SJSA1 (cell line): ENCODE measurements at regions not wholly inside any gene's neighbourhood (a gene's known extent, or its start where the extent isn't known, plus 50 kb on each side); places are given as distances from the start of the nearest gene placed in this dataset.

Source experiments
- DNase-seq, 2 experiments: peaks; one replicate each; pipeline ENCODE4 v3.0.0-alpha.2; 2015 to 2020; ENCODE audit warnings: low spot score in 2 of 2, low read depth in 1 of 2
- H3K27ac ChIP-seq: fragments of 250-450 bp; sonication (Bioruptor Pico); 2 replicates; pipeline ENCODE4 v1.5.1; 2020; ENCODE audit warnings: mild to moderate bottlenecking, moderate library complexity
- H3K27me3 ChIP-seq: fragments of 250-450 bp; sonication (Bioruptor Pico); replicated peaks from 2 replicates; pipeline ENCODE4 v1.5.1; 2020; ENCODE audit warnings: mild to moderate bottlenecking, moderate library complexity
- H3K36me3 ChIP-seq: fragments of 250-450 bp; sonication (Bioruptor Pico); 2 replicates; pipeline ENCODE4 v1.5.1; 2020; ENCODE audit warnings: mild to moderate bottlenecking
- H3K4me1 ChIP-seq: fragments of 250-450 bp; sonication (Bioruptor Pico); replicated peaks from 2 replicates; pipeline ENCODE4 v1.6.1; 2021; ENCODE audit warnings: mild to moderate bottlenecking
- H3K4me3 ChIP-seq: fragments of 250-450 bp; sonication (Bioruptor Pico); 2 replicates; pipeline ENCODE4 v1.5.1; 2020; ENCODE audit warnings: mild to moderate bottlenecking
- H3K9me3 ChIP-seq: fragments of 250-450 bp; sonication (Bioruptor Pico); replicated peaks from 2 replicates; pipeline ENCODE4 v1.5.1; 2020; ENCODE audit warnings: mild to moderate bottlenecking

DNA sequence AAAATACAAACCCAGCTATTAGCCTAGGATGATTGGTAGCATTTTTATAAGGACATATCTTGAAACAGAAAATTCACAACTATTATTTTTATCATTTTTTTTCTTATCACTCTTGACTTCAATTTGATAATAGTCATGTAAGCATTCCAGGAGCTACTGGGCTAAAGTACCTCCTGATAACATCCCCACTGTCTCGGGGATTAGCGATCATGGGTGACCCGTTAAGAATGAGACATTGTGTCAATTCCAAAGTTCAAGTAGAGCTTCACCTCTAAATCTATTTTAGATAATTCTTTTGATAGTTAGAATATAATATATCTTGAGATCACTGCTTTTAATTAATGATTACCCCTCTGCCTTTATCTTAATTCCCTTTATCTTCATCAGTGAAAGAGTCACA is 1204.5 kb upstream of the CHAC2 start:
- no peak for DNase-seq
- Histone ChIP-seq H3K27me3 (no peaks in the 10 kb centered on the region), H3K36me3 (no peaks in the 10 kb centered on the region), H3K9me3 (no peaks in the 10 kb centered on the region), H3K27ac (no peak overlapping the region), H3K4me3 (no peak overlapping the region), H3K4me1 (no peaks in the 10 kb centered on the region)

GRCh38 chr2:52558265-52558664 is 1209.3 kb upstream of the CHAC2 start:
- Histone ChIP-seq H3K4me1 (no peaks in the 10 kb centered on the region), H3K4me3 (no peak overlapping the region), H3K36me3 (no peaks in the 10 kb centered on the region), H3K9me3 (no peaks in the 10 kb centered on the region), H3K27me3 (no peaks in the 10 kb centered on the region), H3K27ac (no peak overlapping the region)
- no peak for DNase-seq

DNA sequence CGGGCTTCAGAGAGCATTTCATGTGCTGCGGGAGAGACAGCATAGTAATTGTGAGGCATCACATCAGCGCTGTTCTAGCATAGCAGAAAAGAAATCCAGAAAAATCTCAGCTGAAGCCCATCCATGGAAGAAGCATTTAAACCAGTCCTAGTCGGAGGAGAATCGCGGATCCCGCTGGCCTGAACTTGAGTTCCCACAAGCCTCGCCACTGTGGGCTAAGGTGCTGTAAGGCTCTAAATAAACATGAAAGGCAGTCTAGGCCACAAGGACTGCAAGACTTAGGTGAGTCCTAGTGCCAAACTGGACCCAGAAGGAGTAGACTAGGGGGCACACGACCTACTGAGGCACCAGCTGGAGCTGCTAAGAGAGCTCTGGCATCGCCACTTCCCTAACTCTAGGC is 1225.3 kb upstream of the CHAC2 start:
- Histone ChIP-seq H3K36me3 (no peaks in the 10 kb centered on the region), H3K4me1 (peaks cover 19% of the 10 kb centered on the region), H3K27ac (no peak overlapping the region), H3K27me3 (no peaks in the 10 kb centered on the region), H3K4me3 (no peak overlapping the region), H3K9me3 (no peaks in the 10 kb centered on the region)
- no peak for DNase-seq

- Histone ChIP-seq H3K36me3 (no peaks in the 10 kb centered on the region), H3K9me3 (no peaks in the 10 kb centered on the region), H3K4me3 (no peak overlapping the region), H3K27ac (peak overlapping the region; percentile 68), H3K4me1 (peaks cover 22% of the 10 kb centered on the region), H3K27me3 (no peaks in the 10 kb centered on the region)
- DNase-seq = peak in 1 of 2 experiments; percentile 62
Measured at GRCh38 chr2:52539026-52539970, 1228.3 kb upstream of the CHAC2 start.

GRCh38 chr2:52537588-52537987 is 1230.0 kb upstream of the CHAC2 start:
- DNase-seq = no peak
- no peak overlapping the region for H3K4me3 ChIP-seq
- no peaks in the 10 kb centered on the region for H3K9me3 ChIP-seq
- H3K27ac ChIP-seq = peak overlapping the region; percentile 55
- H3K4me1 ChIP-seq = peaks cover 22% of the 10 kb centered on the region
- H3K36me3 ChIP-seq = no peaks in the 10 kb centered on the region
- H3K27me3 ChIP-seq = no peaks in the 10 kb centered on the region

GRCh38 chr2:52536929-52537460 is 1230.6 kb upstream of the CHAC2 start:
- Histone ChIP-seq H3K4me3 (no peak overlapping the region), H3K27me3 (no peaks in the 10 kb centered on the region), H3K4me1 (peaks cover 22% of the 10 kb centered on the region), H3K27ac (peak overlapping the region; percentile 55), H3K36me3 (no peaks in the 10 kb centered on the region), H3K9me3 (no peaks in the 10 kb centered on the region)
- peak in 1 of 2 experiments; percentile 39 for DNase-seq

- Histone ChIP-seq H3K4me3 (no peak overlapping the region), H3K27ac (no peak overlapping the region), H3K4me1 (peaks cover 8% of the 10 kb centered on the region), H3K27me3 (no peaks in the 10 kb centered on the region), H3K9me3 (no peaks in the 10 kb centered on the region), H3K36me3 (no peaks in the 10 kb centered on the region)
- no peak for DNase-seq
Measured at GRCh38 chr2:52532956-52533355, 1234.6 kb upstream of the CHAC2 start.

GRCh38 chr2:52526735-52527134 is 1240.9 kb upstream of the CHAC2 start:
- Histone ChIP-seq H3K4me1 (no peaks in the 10 kb centered on the region), H3K27ac (no peak overlapping the region), H3K36me3 (no peaks in the 10 kb centered on the region), H3K4me3 (no peak overlapping the region), H3K27me3 (0 out of 2 replicates have a peak, but pooled peaks cover 2% of the 10 kb centered on the region), H3K9me3 (no peaks in the 10 kb centered on the region)
- DNase-seq = no peak

- 0 out of 2 replicates have a peak, but pooled peaks cover 2% of the 10 kb centered on the region for H3K27me3 ChIP-seq
- H3K27ac ChIP-seq = no peak overlapping the region
- 0 out of 2 replicates have a peak, but pooled peaks cover 7% of the 10 kb centered on the region for H3K4me1 ChIP-seq
- H3K4me3 ChIP-seq = no peak overlapping the region
- H3K9me3 ChIP-seq = no peaks in the 10 kb centered on the region
- no peak for DNase-seq
- no peaks in the 10 kb centered on the region for H3K36me3 ChIP-seq
Measured at GRCh38 chr2:52520644-52521043, 1247.0 kb upstream of the CHAC2 start.

GRCh38 chr2:52518678-52519077 is 1248.9 kb upstream of the CHAC2 start:
- H3K4me3 ChIP-seq = no peak overlapping the region
- H3K4me1 ChIP-seq = 0 out of 2 replicates have a peak, but pooled peaks cover 7% of the 10 kb centered on the region
- DNase-seq = no peak
- no peaks in the 10 kb centered on the region for H3K36me3 ChIP-seq
- H3K9me3 ChIP-seq = no peaks in the 10 kb centered on the region
- H3K27me3 ChIP-seq = 0 out of 2 replicates have a peak, but pooled peaks cover 2% of the 10 kb centered on the region
- H3K27ac ChIP-seq = peak overlapping the region; percentile 13; the same call in 1 of the 2 replicates

DNA sequence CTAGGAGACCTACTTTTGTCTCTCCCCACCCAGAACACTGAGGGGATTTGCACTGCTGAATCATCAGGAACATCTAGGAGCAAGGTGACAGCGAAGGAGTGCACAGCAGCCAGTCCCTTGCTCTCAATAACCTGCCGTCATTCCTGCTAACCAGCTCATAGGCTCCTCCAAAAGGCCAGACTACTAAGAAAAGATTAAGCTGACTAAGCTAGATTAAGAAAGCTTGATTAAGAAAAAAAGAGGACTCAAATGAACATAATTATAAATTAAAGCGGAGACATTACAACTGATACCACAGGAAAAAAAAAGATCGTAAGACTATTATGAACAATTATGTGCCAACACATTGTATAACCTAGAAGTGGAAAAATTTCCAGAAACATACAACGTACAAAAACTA is 1254.8 kb upstream of the CHAC2 start:
- Histone ChIP-seq H3K27ac (no peak overlapping the region), H3K27me3 (no peaks in the 10 kb centered on the region), H3K9me3 (no peaks in the 10 kb centered on the region)

GRCh38 chr2:52510432-52510831 is 1257.2 kb upstream of the CHAC2 start:
- Histone ChIP-seq H3K4me3 (no peak overlapping the region), H3K4me1 (peaks cover 11% of the 10 kb centered on the region; the same call in 1 of the 2 replicates), H3K27me3 (no peaks in the 10 kb centered on the region), H3K36me3 (no peaks in the 10 kb centered on the region), H3K9me3 (no peaks in the 10 kb centered on the region), H3K27ac (no peak overlapping the region)
- peak in 1 of 2 experiments; percentile 19 for DNase-seq

More for the DNA sequence above, 1254.8 kb upstream of the CHAC2 start:
- no peak for DNase-seq
- Histone ChIP-seq H3K4me3 (no peak overlapping the region), H3K36me3 (no peaks in the 10 kb centered on the region), H3K4me1 (peaks cover 11% of the 10 kb centered on the region; the same call in 1 of the 2 replicates)

DNA sequence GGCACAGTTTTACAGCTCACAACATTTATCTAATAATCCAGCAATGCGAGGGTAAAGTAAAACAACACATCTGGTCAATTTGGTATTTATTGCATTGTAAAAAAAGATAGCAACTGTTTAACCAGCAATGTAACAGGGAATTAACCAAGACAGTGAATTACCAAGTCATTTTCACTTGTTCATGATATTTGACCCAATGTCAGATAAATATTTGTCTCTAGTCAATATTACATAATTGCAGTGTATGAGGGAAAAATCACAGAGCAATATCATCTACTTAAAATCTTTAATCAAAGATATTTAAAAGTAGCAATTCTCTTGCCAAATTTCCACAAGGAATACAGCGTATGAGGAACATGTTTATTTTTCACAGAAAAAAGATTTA is 1265.1 kb upstream of the CHAC2 start:
- H3K4me3 ChIP-seq = no peak overlapping the region
- H3K27ac ChIP-seq = no peak overlapping the region
- no peaks in the 10 kb centered on the region for H3K27me3 ChIP-seq
- H3K9me3 ChIP-seq = no peaks in the 10 kb centered on the region; the same call in 1 of the 2 replicates
- no peak for DNase-seq
- H3K36me3 ChIP-seq = no peaks in the 10 kb centered on the region
- H3K4me1 ChIP-seq = no peaks in the 10 kb centered on the region
